ENCODE measurements at regions not wholly inside any gene's neighbourhood (a gene's known extent, or its start where the extent isn't known, plus 50 kb on each side); places are given as distances from the start of the nearest gene placed in this dataset.

- TF ChIP-seq EZH2 (IDR thresholded peaks at IDR 0.05; ENCODE audit: borderline replicate concordance, low read depth, low read length, severe bottlenecking) (no peak), CTCF (IDR thresholded peaks at IDR 0.05; ENCODE audit: borderline replicate concordance, extremely low read depth, low read length, poor library complexity, severe bottlenecking) (no peak)
Observed at GRCh38 chr20:51987812-51988211, 185.5 kb upstream of the SALL4 start.

Data from DND-41 (cell line).